Spleen (tissue), 11 donors: ENCODE measurements at regions not wholly inside any gene's neighbourhood (a gene's known extent, or its start where the extent isn't known, plus 50 kb on each side); places are given as distances from the start of the nearest gene placed in this dataset.

Source experiments
- DNase-seq: peaks from one replicate; pipeline ENCODE4 v3.0.0-alpha.2; 2020
- H3K27ac ChIP-seq, 8 donors: fragments of 200-600 bp; sonication (generic) in 7 of 8; 1 replicate in 4 of 8; 2 replicates in 4 of 8; pipeline versions ENCODE4 v1.5.0 to v1.8.0; 2016 to 2021; ENCODE audit warnings: inconsistent platforms in 4 of 8, mild to moderate bottlenecking in 4 of 8, moderate library complexity in 1 of 8
- H3K27me3 ChIP-seq, 7 donors: fragments of 200-600 bp; sonication (generic) in 6 of 7; replicated peaks in 1 of 7; 1 replicate in 4 of 7; 2 replicates in 3 of 7; pipeline versions ENCODE4 v1.5.0 to v1.8.0; 2016 to 2021; ENCODE audit warnings: inconsistent platforms in 3 of 7, mild to moderate bottlenecking in 1 of 7
- H3K36me3 ChIP-seq, 6 donors: fragments of 200-600 bp; sonication (generic) in 5 of 6; 1 replicate in 4 of 6; 2 replicates in 2 of 6; pipeline versions ENCODE4 v1.5.0 to v1.8.0; 2016 to 2021; ENCODE audit warnings: inconsistent platforms in 2 of 6
- H3K4me1 ChIP-seq, 6 donors: fragments of 200-600 bp; sonication (generic) in 5 of 6; 1 replicate in 3 of 6; 2 replicates in 3 of 6; pipeline versions ENCODE4 v1.5.0 to v1.8.0; 2016 to 2021; ENCODE audit warnings: inconsistent platforms in 3 of 6
- H3K4me3 ChIP-seq, 8 donors: fragments of 200-600 bp; sonication (generic) in 7 of 8; 1 replicate in 4 of 8; 2 replicates in 4 of 8; pipeline versions ENCODE4 v1.5.0 to v1.8.0; 2016 to 2021; ENCODE audit warnings: inconsistent platforms in 4 of 8, mild to moderate bottlenecking in 4 of 8, moderate library complexity in 2 of 8
- H3K9me3 ChIP-seq, 8 donors: fragments of 200-600 bp; sonication (generic) in 7 of 8; 1 replicate in 4 of 8; 2 replicates in 4 of 8; pipeline versions ENCODE4 v1.5.0 to v1.8.0; 2016 to 2021; ENCODE audit warnings: inconsistent platforms in 4 of 8
- POLR2A ChIP-seq, 3 donors: fragments of 450-650 bp; IDR thresholded peaks; one replicate each; pipeline ENCODE4 v1.5.1; 2017; ENCODE audit warnings: antibody characterized with exemption in 3 of 3, mild to moderate bottlenecking in 1 of 3
- POLR2AphosphoS5 ChIP-seq, 3 donors: sonication (generic); formaldehyde crosslinking; IDR thresholded peaks; one replicate each; pipeline ENCODE4 v1.5.1; 2017; ENCODE audit warnings: antibody characterized with exemption in 3 of 3
- WGBS, 5 donors: extraction: QIAGEN DNeasy Blood & Tissue Kit in 3 of 5; methylation state at CpG; one replicate each; pipeline versions ENCODE4 v1.1.5 to v1.1.7; 2013 to 2018; 5-methylcytosine and 5-hydroxymethylcytosine counted together
- intact Hi-C: fragments of 100-400 bp; cut with DNase I; formaldehyde crosslinking; loops from one replicate; pipeline ENCODE4 v1.15.0; 2023; ENCODE audit warnings: low total_unique reads
- TF ChIP-seq, protein P1 (sequence below), 11 experiments: fragments of 200-600 bp in 7 of 11; fragments of 450-650 bp in 4 of 11; sonication (generic) in 4 of 11; IDR thresholded peaks in 8 of 11; conservative IDR thresholded peaks in 3 of 11; 1 replicate in 7 of 11; 2 replicates in 4 of 11; pipeline versions ENCODE4 v1.4.0 to v1.8.0; 2016 to 2021; ENCODE audit warnings: antibody characterized with exemption in 11 of 11, inconsistent platforms in 4 of 11, mild to moderate bottlenecking in 1 of 11
- donor health status: healthy with polysubstance abuse.
- donor health status: DM: no; HTN: no; CAD: no; lungs with moderate emphysema.
- donor health status: DM: no; HTN: no; CAD: no.
- donor health status: Bipolar disorder and iron deficiency.
- donor health status: healthy.
- donor health status: DM: no; HTN: no; CAD: no.
- donor health status: DM: yes; HTN: yes; CAD: no.

- DNase-seq, result no peak
- H3K4me3 ChIP-seq, result no peak overlapping the region
- H3K27me3 ChIP-seq, result no peaks in the 10 kb centered on the region
- peaks cover 0 to 10% (median 2%) of the 10 kb centered on the region in 8 donors for H3K9me3 ChIP-seq
- H3K36me3 ChIP-seq, result no peaks in the 10 kb centered on the region
- no peak overlapping the region for H3K27ac ChIP-seq
- TF ChIP-seq POLR2A (IDR thresholded peaks at IDR 0.05), result no peak
- no peak for TF ChIP-seq POLR2AphosphoS5 (IDR thresholded peaks at IDR 0.05)
- TF ChIP-seq, protein P1, sequence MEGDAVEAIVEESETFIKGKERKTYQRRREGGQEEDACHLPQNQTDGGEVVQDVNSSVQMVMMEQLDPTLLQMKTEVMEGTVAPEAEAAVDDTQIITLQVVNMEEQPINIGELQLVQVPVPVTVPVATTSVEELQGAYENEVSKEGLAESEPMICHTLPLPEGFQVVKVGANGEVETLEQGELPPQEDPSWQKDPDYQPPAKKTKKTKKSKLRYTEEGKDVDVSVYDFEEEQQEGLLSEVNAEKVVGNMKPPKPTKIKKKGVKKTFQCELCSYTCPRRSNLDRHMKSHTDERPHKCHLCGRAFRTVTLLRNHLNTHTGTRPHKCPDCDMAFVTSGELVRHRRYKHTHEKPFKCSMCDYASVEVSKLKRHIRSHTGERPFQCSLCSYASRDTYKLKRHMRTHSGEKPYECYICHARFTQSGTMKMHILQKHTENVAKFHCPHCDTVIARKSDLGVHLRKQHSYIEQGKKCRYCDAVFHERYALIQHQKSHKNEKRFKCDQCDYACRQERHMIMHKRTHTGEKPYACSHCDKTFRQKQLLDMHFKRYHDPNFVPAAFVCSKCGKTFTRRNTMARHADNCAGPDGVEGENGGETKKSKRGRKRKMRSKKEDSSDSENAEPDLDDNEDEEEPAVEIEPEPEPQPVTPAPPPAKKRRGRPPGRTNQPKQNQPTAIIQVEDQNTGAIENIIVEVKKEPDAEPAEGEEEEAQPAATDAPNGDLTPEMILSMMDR (IDR thresholded peaks at IDR 0.05 in 8 of 11, conservative IDR thresholded peaks at IDR 0.05 in 3 of 11), result no peak
- 81 to 93% (median 90%) methylated on average over 4 of the region's 4 CpGs for WGBS, 5 donors
- intact Hi-C loops, result no loop called here
- no peaks in the 10 kb centered on the region for H3K4me1 ChIP-seq
These were observed 56.7 kb upstream of the NTPCR start for GRCh38 chr1:232893481-232894313.

DNA sequence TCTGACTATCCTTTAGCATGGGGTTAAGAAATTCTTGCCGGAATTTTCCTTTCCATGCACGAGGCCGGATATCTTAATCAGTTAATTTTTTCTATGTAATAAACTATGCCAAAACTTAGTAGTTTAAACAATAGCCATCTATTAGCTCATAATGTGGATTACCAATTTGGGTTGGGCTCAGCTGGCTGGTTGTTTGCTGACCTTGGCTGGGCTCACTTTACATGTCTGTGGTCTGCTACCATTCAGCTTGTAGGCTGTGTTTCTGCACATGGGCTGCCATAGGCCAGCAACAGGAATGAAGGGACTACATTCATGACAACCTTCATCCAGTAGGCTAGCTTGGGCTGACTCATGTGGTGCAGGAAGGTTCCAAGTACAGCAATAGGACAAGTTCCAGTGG, 56.0 kb upstream of the NTPCR start:
- no peak overlapping the region for H3K27ac ChIP-seq
- intact Hi-C loops, result no loop called here
- peaks cover 0 to 10% (median 2%) of the 10 kb centered on the region in 8 donors for H3K9me3 ChIP-seq
- DNase-seq, result no peak
- H3K27me3 ChIP-seq, result no peaks in the 10 kb centered on the region
- WGBS, 5 donors, result 92 to 97% (median 95%) methylated on average over 3 of the region's 3 CpGs
- no peaks in the 10 kb centered on the region for H3K4me1 ChIP-seq
- H3K4me3 ChIP-seq, result no peak overlapping the region
- no peaks in the 10 kb centered on the region for H3K36me3 ChIP-seq
- no peak for TF ChIP-seq POLR2AphosphoS5 (IDR thresholded peaks at IDR 0.05)
- TF ChIP-seq, protein P1 (IDR thresholded peaks at IDR 0.05 in 8 of 11, conservative IDR thresholded peaks at IDR 0.05 in 3 of 11), result no peak
- no peak for TF ChIP-seq POLR2A (IDR thresholded peaks at IDR 0.05)

GRCh38 chr1:232897949-232898465, 52.4 kb upstream of the NTPCR start:
- no peak overlapping the region for H3K4me3 ChIP-seq
- H3K27me3 ChIP-seq, result no peaks in the 10 kb centered on the region
- 85 to 100% (median 96%) methylated on average over 3 to 7 of the region's 7 CpGs for WGBS, 5 donors
- H3K9me3 ChIP-seq, result peaks cover 0 to 10% (median 2%) of the 10 kb centered on the region in 8 donors
- no peak overlapping the region for H3K27ac ChIP-seq
- TF ChIP-seq, protein P1 (IDR thresholded peaks at IDR 0.05 in 8 of 11, conservative IDR thresholded peaks at IDR 0.05 in 3 of 11), result no peak
- no peak for TF ChIP-seq POLR2AphosphoS5 (IDR thresholded peaks at IDR 0.05)
- no peak for TF ChIP-seq POLR2A (IDR thresholded peaks at IDR 0.05)
- peaks cover 0 to 13% (median 5%) of the 10 kb centered on the region in 6 donors for H3K4me1 ChIP-seq
- no peak for DNase-seq
- intact Hi-C loops, result no loop called here
- no peaks in the 10 kb centered on the region for H3K36me3 ChIP-seq

GRCh38 chr1:232899268-232899667, 51.1 kb upstream of the NTPCR start:
- Histone ChIP-seq H3K9me3 (peaks cover 0 to 7% (median 2%) of the 10 kb centered on the region in 8 donors), H3K4me3 (no peak overlapping the region), H3K36me3 (no peaks in the 10 kb centered on the region), H3K27ac (no peak overlapping the region), H3K4me1 (peaks cover 0 to 13% (median 5%) of the 10 kb centered on the region in 6 donors), H3K27me3 (no peaks in the 10 kb centered on the region)
- 77 to 94% (median 88%) methylated on average over 3 to 5 of the region's 5 CpGs for WGBS, 5 donors
- TF ChIP-seq POLR2AphosphoS5 (IDR thresholded peaks at IDR 0.05) (no peak), POLR2A (IDR thresholded peaks at IDR 0.05) (no peak)
- TF ChIP-seq, protein P1 (IDR thresholded peaks at IDR 0.05 in 8 of 11, conservative IDR thresholded peaks at IDR 0.05 in 3 of 11), result no peak
- DNase-seq, result no peak
- intact Hi-C loops, result no loop called here
